Fibroblast of lung (primary cell): ENCODE measurements at regions not wholly inside any gene's neighbourhood (a gene's known extent, or its start where the extent isn't known, plus 50 kb on each side); places are given as distances from the start of the nearest gene placed in this dataset.

Experiments used
- DNase-seq, 2 donors: peaks; one replicate each; pipeline versions ENCODE4 v3.0.0 to v3.0.0-alpha.2; 2010; ENCODE audit warnings: low read depth in 2 of 2
- H2AFZ ChIP-seq: 2 replicates; pipeline ENCODE4 v1.5.1; 2012; ENCODE audit warnings: low read length, control low read depth, inconsistent platforms
- H3K27ac ChIP-seq: 2 replicates; pipeline ENCODE4 v1.5.1; 2011; ENCODE audit warnings: low read length, control low read depth; ENCODE audit not compliant: insufficient read depth
- H3K27me3 ChIP-seq: 2 replicates; pipeline ENCODE4 v1.5.1; 2011; ENCODE audit warnings: mild to moderate bottlenecking, low read length; ENCODE audit not compliant: control insufficient read depth, insufficient read depth
- H3K36me3 ChIP-seq: 2 replicates; pipeline ENCODE4 v1.5.1; 2011; ENCODE audit warnings: low read length; ENCODE audit not compliant: control insufficient read depth, insufficient read depth
- H3K4me1 ChIP-seq: 2 replicates; pipeline ENCODE4 v1.5.1; 2011; ENCODE audit warnings: low read length; ENCODE audit not compliant: control insufficient read depth, insufficient read depth; ENCODE audit errors: extremely low read depth
- H3K4me2 ChIP-seq: 2 replicates; pipeline ENCODE4 v1.5.1; 2011; ENCODE audit warnings: low read length, control low read depth; ENCODE audit not compliant: insufficient read depth; ENCODE audit errors: extremely low read depth
- H3K4me3 ChIP-seq, 4 experiments: fragments of 200-600 bp in 1 of 4; sonication (generic) in 1 of 4; replicated peaks in 1 of 4; 2 replicates each; pipeline ENCODE4 v1.5.1; 2011 to 2016; ENCODE audit warnings: low read length in 4 of 4, low read depth in 3 of 4, mild to moderate bottlenecking in 3 of 4, control low read depth in 2 of 4, inconsistent platforms in 1 of 4, mixed read lengths in 1 of 4; ENCODE audit not compliant: insufficient read depth in 1 of 4; ENCODE audit errors: control extremely low read depth in 1 of 4
- H3K79me2 ChIP-seq: 2 replicates; pipeline ENCODE4 v1.5.1; 2012; ENCODE audit warnings: mild to moderate bottlenecking, low read length, inconsistent platforms; ENCODE audit not compliant: control insufficient read depth, insufficient read depth
- H3K9ac ChIP-seq: 2 replicates; pipeline ENCODE4 v1.5.1; 2011; ENCODE audit warnings: mild to moderate bottlenecking, low read length, control low read depth; ENCODE audit not compliant: insufficient read depth
- H3K9me3 ChIP-seq: 2 replicates; pipeline ENCODE4 v1.5.1; 2012; ENCODE audit warnings: low read depth, low read length; ENCODE audit not compliant: control insufficient read depth, insufficient read depth
- H4K20me1 ChIP-seq: 2 replicates; pipeline ENCODE4 v1.5.1; 2011; ENCODE audit warnings: low read length; ENCODE audit not compliant: control insufficient read depth, insufficient read depth; ENCODE audit errors: extremely low read depth
- CTCF ChIP-seq, 2 donors: IDR thresholded peaks in 1 of 2; conservative IDR thresholded peaks in 1 of 2; 1 replicate in 1 of 2; 2 replicates in 1 of 2; pipeline ENCODE4 v1.5.1; 2011 to 2012; ENCODE audit warnings: low read length in 2 of 2, control low read depth in 1 of 2, inconsistent platforms in 1 of 2, low read depth in 1 of 2, mild to moderate bottlenecking in 1 of 2
- EZH2 ChIP-seq: IDR thresholded peaks from 2 replicates; pipeline ENCODE4 v1.5.1; 2012; ENCODE audit warnings: low read length, control low read depth, mild to moderate bottlenecking; ENCODE audit errors: missing control alignments

GRCh38 chr2:16154061-16154460 lies 213.7 kb downstream of the MYCN start:
- Histone ChIP-seq H3K4me1 (no peaks in the 10 kb centered on the region), H2AFZ (no peak overlapping the region), H3K36me3 (no peaks in the 10 kb centered on the region), H4K20me1 (no peaks in the 10 kb centered on the region), H3K9ac (no peak overlapping the region), H3K79me2 (no peaks in the 10 kb centered on the region), H3K27me3 (no peaks in the 10 kb centered on the region), H3K9me3 (no peaks in the 10 kb centered on the region), H3K4me2 (no peak overlapping the region), H3K4me3 (no peak overlapping the region), H3K27ac (no peak overlapping the region)
- DNase-seq: no peak
- TF ChIP-seq EZH2 (no peak), CTCF (conservative IDR thresholded peaks at IDR 0.05 in 1 of 2, IDR thresholded peaks at IDR 0.05 in 1 of 2; ENCODE audit: low read depth in 1 of 2, low read length in 2 of 2) (no peak)

DNA sequence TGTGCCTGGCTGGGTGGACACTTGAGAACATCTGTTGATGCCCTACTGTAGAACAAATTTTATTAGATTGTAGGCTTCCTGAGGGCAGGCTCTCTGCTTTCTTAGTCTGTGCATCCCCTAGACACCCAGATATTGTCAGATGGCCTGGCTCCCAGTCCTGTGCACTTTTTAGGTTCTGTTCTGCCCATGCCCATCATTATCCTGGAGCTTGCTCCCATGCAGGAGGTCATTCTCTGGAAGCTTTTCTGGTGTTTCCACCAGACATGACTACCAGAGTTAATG lies 213.3 kb downstream of the MYCN start:
- Histone ChIP-seq H3K9me3 (no peaks in the 10 kb centered on the region), H3K27ac (no peak overlapping the region), H2AFZ (no peak overlapping the region), H3K4me3 (no peak overlapping the region), H3K4me2 (no peak overlapping the region), H3K36me3 (no peaks in the 10 kb centered on the region), H3K79me2 (no peaks in the 10 kb centered on the region), H3K27me3 (no peaks in the 10 kb centered on the region), H3K4me1 (no peaks in the 10 kb centered on the region), H3K9ac (no peak overlapping the region), H4K20me1 (no peaks in the 10 kb centered on the region)
- no peak for DNase-seq
- TF ChIP-seq EZH2: no peak
- no peak for TF ChIP-seq CTCF (conservative IDR thresholded peaks at IDR 0.05 in 1 of 2, IDR thresholded peaks at IDR 0.05 in 1 of 2; ENCODE audit: low read depth in 1 of 2, low read length in 2 of 2)

- TF ChIP-seq CTCF (conservative IDR thresholded peaks at IDR 0.05 in 1 of 2, IDR thresholded peaks at IDR 0.05 in 1 of 2; ENCODE audit: low read depth in 1 of 2, low read length in 2 of 2) (no peak), EZH2 (no peak)
- no peak overlapping the region for H3K9ac ChIP-seq
- no peak overlapping the region for H3K27ac ChIP-seq
- no peak overlapping the region for H3K4me2 ChIP-seq
- H3K4me1 ChIP-seq: no peaks in the 10 kb centered on the region
- no peak overlapping the region for H3K4me3 ChIP-seq
- no peaks in the 10 kb centered on the region for H3K9me3 ChIP-seq
- H4K20me1 ChIP-seq: no peaks in the 10 kb centered on the region
- no peak for DNase-seq
- H2AFZ ChIP-seq: no peak overlapping the region
- no peaks in the 10 kb centered on the region for H3K27me3 ChIP-seq
- H3K36me3 ChIP-seq: no peaks in the 10 kb centered on the region
- no peaks in the 10 kb centered on the region for H3K79me2 ChIP-seq
Observed at GRCh38 chr2:16152928-16153753, 212.8 kb downstream of the MYCN start.
